HFFc6 (cell line): ENCODE measurements at regions not wholly inside any gene's neighbourhood (a gene's known extent, or its start where the extent isn't known, plus 50 kb on each side); places are given as distances from the start of the nearest gene placed in this dataset.

Experiments used
- DNase-seq: peaks from one replicate; pipeline ENCODE4 v3.0.0-alpha.2; 2018
- H3K27ac Mint-ChIP-seq: 2 replicates; pipeline ENCODE4 v1.8.0; 2020; ENCODE audit warnings: mild to moderate bottlenecking, mixed read lengths
- H3K27me3 Mint-ChIP-seq: 2 replicates; pipeline ENCODE4 v1.8.0; 2021; ENCODE audit warnings: mild to moderate bottlenecking, moderate library complexity, mixed read lengths; ENCODE audit not compliant: insufficient read depth
- H3K36me3 Mint-ChIP-seq: 2 replicates; pipeline ENCODE4 v1.8.0; 2021; ENCODE audit warnings: low read depth, mixed read lengths
- H3K4me1 Mint-ChIP-seq: 2 replicates; pipeline ENCODE4 v1.8.0; 2020; ENCODE audit warnings: low read depth, mixed read lengths
- H3K4me3 Mint-ChIP-seq: 2 replicates; pipeline ENCODE4 v1.8.0; 2020; ENCODE audit warnings: mild to moderate bottlenecking, moderate library complexity, mixed read lengths
- H3K9me3 Mint-ChIP-seq: 2 replicates; pipeline ENCODE4 v1.8.0; 2020; ENCODE audit warnings: mild to moderate bottlenecking, mixed read lengths
- TF ChIP-seq, protein P1 (sequence below): fragments of 200-600 bp; sonication (generic); IDR thresholded peaks from 2 replicates; pipeline ENCODE4 v1.5.0; 2021; ENCODE audit warnings: antibody characterized with exemption, mild to moderate bottlenecking

DNA sequence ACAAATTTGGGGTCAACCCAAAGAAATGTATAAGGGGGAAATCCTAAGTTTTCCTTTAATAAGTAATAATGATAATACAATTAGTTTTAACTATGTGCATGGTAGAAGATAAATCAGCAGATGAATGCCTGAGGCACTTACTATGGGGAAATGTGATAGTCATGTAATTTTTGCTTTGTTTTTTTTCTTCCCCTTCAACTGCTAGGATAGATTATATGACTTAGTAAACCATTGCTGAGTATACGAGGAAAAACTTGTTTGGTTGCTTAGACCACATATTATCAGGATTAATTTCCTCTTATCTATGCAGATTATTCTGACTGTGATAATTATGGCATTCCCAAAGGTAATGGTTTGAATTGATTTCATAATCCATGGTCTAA lies 181.1 kb downstream of the TGFB2 start:
- H3K4me3 Mint-ChIP-seq, result no peak overlapping the region
- H3K36me3 Mint-ChIP-seq, result no peaks in the 10 kb centered on the region
- H3K27ac Mint-ChIP-seq, result no peak overlapping the region
- no peak for DNase-seq
- peaks cover 2% of the 10 kb centered on the region; the same call in 1 of the 2 replicates for H3K27me3 Mint-ChIP-seq
- no peaks in the 10 kb centered on the region for H3K9me3 Mint-ChIP-seq
- TF ChIP-seq, protein P1, sequence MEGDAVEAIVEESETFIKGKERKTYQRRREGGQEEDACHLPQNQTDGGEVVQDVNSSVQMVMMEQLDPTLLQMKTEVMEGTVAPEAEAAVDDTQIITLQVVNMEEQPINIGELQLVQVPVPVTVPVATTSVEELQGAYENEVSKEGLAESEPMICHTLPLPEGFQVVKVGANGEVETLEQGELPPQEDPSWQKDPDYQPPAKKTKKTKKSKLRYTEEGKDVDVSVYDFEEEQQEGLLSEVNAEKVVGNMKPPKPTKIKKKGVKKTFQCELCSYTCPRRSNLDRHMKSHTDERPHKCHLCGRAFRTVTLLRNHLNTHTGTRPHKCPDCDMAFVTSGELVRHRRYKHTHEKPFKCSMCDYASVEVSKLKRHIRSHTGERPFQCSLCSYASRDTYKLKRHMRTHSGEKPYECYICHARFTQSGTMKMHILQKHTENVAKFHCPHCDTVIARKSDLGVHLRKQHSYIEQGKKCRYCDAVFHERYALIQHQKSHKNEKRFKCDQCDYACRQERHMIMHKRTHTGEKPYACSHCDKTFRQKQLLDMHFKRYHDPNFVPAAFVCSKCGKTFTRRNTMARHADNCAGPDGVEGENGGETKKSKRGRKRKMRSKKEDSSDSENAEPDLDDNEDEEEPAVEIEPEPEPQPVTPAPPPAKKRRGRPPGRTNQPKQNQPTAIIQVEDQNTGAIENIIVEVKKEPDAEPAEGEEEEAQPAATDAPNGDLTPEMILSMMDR, result no peak
- H3K4me1 Mint-ChIP-seq, result peaks cover 19% of the 10 kb centered on the region

DNA sequence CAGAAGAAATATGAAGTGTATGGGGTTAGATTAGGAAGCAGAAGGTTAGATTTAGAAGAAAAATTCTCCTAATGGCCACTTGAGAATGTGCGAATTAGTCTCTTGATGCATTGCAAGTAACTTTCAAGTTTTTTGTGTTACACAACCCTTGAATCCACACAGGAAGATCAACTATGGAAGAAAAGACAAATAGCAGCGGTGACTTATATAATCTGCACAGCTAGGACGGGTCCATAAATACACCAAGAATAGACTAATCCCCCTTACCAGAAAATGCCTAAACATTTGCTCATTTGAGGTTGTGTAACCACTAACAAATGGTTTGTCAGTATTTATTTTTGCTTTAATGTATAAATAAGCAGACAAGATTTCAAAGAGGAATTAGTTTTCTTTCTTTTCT lies 182.6 kb downstream of the TGFB2 start:
- H3K9me3 Mint-ChIP-seq, result no peaks in the 10 kb centered on the region
- no peak for DNase-seq
- H3K27me3 Mint-ChIP-seq, result no peaks in the 10 kb centered on the region
- H3K36me3 Mint-ChIP-seq, result no peaks in the 10 kb centered on the region
- TF ChIP-seq, protein P1, result no peak
- H3K4me1 Mint-ChIP-seq, result peaks cover 19% of the 10 kb centered on the region
- H3K4me3 Mint-ChIP-seq, result no peak overlapping the region
- H3K27ac Mint-ChIP-seq, result no peak overlapping the region

DNA sequence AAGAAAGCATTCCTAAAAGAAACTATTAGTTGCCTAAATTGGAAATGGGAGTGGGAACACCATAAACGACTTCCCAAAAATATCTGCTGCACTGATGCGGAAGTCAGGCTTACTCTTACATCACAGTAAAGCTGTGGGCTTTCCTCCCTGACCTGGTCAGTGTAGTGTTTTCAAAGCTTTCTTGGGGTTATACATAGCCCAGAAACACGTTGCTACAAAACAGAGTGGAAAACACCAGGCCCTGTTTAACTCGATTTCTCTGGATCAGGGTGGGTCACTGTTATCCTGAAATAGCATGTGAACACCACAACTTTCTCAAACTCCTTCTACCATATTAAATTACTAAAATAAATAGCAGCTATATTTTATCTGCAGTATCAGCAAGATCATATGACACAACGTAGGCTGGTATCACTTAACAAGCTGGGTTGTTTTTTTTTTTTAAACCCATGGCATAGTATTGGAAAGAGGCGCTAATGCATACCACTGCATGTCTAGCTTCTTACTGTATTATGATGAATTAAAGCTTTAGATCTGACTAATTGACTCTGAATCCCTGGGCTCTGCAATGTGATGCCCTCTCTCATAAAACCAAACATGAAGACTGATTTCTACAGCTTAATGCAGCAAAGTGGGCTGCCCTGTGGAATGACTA lies 184.6 kb downstream of the TGFB2 start:
- Mint-ChIP-seq H3K27ac (no peak overlapping the region), H3K36me3 (no peaks in the 10 kb centered on the region), H3K9me3 (no peaks in the 10 kb centered on the region), H3K4me3 (no peak overlapping the region), H3K4me1 (peaks cover 19% of the 10 kb centered on the region), H3K27me3 (no peaks in the 10 kb centered on the region)
- no peak for DNase-seq
- TF ChIP-seq, protein P1, result no peak

DNA sequence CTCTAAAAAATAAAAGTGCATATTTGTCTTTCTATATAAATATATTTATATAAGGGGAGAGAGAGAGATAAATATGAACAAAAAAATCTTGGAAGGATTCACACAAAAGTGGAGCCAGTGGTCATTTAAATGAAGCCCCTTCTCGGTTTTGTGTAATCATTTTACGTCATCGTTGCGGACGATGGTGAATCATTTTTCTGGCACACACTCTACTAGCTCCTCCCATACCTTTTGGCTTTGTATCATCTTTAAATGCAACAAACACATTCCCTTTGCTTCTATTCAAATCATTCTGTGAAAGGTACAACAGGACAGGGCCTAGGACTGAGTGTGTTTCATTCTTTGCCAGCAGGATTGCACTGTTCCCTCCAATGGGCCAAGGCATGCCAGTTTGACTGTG lies 186.8 kb downstream of the TGFB2 start:
- DNase-seq, result no peak
- Mint-ChIP-seq H3K36me3 (no peaks in the 10 kb centered on the region), H3K4me3 (no peak overlapping the region), H3K27ac (no peak overlapping the region), H3K27me3 (no peaks in the 10 kb centered on the region), H3K9me3 (no peaks in the 10 kb centered on the region), H3K4me1 (peaks cover 28% of the 10 kb centered on the region)
- TF ChIP-seq, protein P1, result no peak

DNA sequence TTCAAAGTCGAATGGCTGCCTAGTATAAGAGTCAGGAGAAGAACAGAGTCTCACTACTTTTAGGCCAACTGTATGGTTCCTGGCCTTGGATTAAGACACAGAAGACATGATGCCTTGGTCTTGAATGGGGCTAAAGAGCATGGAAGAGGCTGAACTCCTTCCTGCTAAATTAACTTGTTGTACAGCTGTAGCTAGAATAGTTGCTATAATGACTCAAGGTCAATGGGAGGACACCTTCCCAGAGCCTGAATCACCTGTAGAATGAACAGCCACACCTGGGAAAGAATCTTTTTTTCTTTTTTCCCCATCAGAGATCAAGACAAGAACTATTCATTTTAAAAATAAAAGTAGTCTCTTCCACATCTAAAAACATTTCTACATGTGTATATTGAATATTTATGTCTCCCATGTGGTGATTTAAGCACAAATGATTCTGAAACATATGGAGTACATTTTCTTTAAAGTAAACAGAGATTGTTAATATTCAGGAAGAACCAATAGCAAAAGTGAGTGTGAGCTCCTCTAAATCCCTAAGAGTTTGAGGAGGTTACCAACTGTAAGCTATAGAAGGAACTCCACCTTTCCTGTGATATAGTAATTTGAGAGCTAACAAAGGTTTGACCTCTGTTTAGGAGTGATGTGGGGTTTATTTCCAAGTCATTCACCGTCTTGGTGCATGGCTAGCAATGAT lies 191.3 kb downstream of the TGFB2 start:
- Mint-ChIP-seq H3K4me3 (no peak overlapping the region), H3K9me3 (no peaks in the 10 kb centered on the region), H3K4me1 (peaks cover 30% of the 10 kb centered on the region), H3K36me3 (no peaks in the 10 kb centered on the region), H3K27ac (no peak overlapping the region), H3K27me3 (no peaks in the 10 kb centered on the region)
- DNase-seq, result no peak
- TF ChIP-seq, protein P1, result no peak
